ENCODE measurements at regions not wholly inside any gene's neighbourhood (a gene's known extent, or its start where the extent isn't known, plus 50 kb on each side); places are given as distances from the start of the nearest gene placed in this dataset.

GRCh38 chr5:141800617-141801016 is 77.6 kb downstream of the PCDH1 start:
- ChIA-PET CTCF (interaction anchor here (0.7 kb wide), 1 partner anchor 15 kb away, joined by 3 read pairs; no protein-coding TSS in a partner anchor), POLR2A (no interaction called here)
- Histone ChIP-seq H3K9me3 (ENCODE audit: control extremely low read depth in 1 of 5, control insufficient read depth in 4 of 5, insufficient read depth in 2 of 5, low read depth in 1 of 5, low read length in 4 of 5) (no peaks in the 10 kb centered on the region), H3K27ac (ENCODE audit: insufficient read depth in 1 of 2, low read depth in 1 of 2, low read length in 2 of 2, poor library complexity in 1 of 2, severe bottlenecking in 2 of 2) (no peak overlapping the region), H3K27me3 (replicated peaks in 2 of 5; ENCODE audit: control insufficient read depth in 4 of 5, insufficient read depth in 5 of 5, low read length in 4 of 5) (peaks cover 3 to 39% (median 16%) of the 10 kb centered on the region in 5 experiments), H3K4me1 (ENCODE audit: control extremely low read depth in 1 of 4, control insufficient read depth in 4 of 4, insufficient read depth in 4 of 4, low read length in 3 of 4) (no peaks in the 10 kb centered on the region), H3K4me3 (ENCODE audit: control insufficient read depth in 1 of 7, extremely low read depth in 1 of 7, insufficient read depth in 4 of 7, low read depth in 2 of 7, low read length in 6 of 7) (no peak overlapping the region), H3K36me3 (ENCODE audit: control insufficient read depth in 4 of 4, insufficient read depth in 4 of 4, low read length in 3 of 4) (no peaks in the 10 kb centered on the region)
- 93% methylated on average over 5 of the region's 6 CpGs for WGBS (ENCODE audit: insufficient coverage)
- DNase-seq = no peak

- Histone ChIP-seq H3K4me3 (ENCODE audit: control insufficient read depth in 1 of 7, extremely low read depth in 1 of 7, insufficient read depth in 4 of 7, low read depth in 2 of 7, low read length in 6 of 7) (no peak overlapping the region), H3K9me3 (ENCODE audit: control extremely low read depth in 1 of 5, control insufficient read depth in 4 of 5, insufficient read depth in 2 of 5, low read depth in 1 of 5, low read length in 4 of 5) (no peaks in the 10 kb centered on the region), H3K36me3 (ENCODE audit: control insufficient read depth in 4 of 4, insufficient read depth in 4 of 4, low read length in 3 of 4) (no peaks in the 10 kb centered on the region), H3K27me3 (replicated peaks in 2 of 5; ENCODE audit: control insufficient read depth in 4 of 5, insufficient read depth in 5 of 5, low read length in 4 of 5) (peaks cover 0 to 29% (median 11%) of the 10 kb centered on the region in 5 experiments), H3K4me1 (ENCODE audit: control extremely low read depth in 1 of 4, control insufficient read depth in 4 of 4, insufficient read depth in 4 of 4, low read length in 3 of 4) (no peaks in the 10 kb centered on the region), H3K27ac (ENCODE audit: insufficient read depth in 1 of 2, low read depth in 1 of 2, low read length in 2 of 2, poor library complexity in 1 of 2, severe bottlenecking in 2 of 2) (no peak overlapping the region)
- POLR2A ChIA-PET = no interaction called here
- DNase-seq = no peak
- CTCF ChIA-PET = interaction anchor here (0.6 to 0.7 kb wide), 2 partner anchors 14 to 78 kb away, joined by 3 read pairs; no protein-coding TSS in a partner anchor
- WGBS (ENCODE audit: insufficient coverage) = 100% methylated on average over 1 of the region's 7 CpGs
Observed at GRCh38 chr5:141799507-141800167, 78.6 kb downstream of the PCDH1 start.

GRCh38 chr5:141797425-141797824 is 80.8 kb downstream of the PCDH1 start:
- Histone ChIP-seq H3K9me3 (ENCODE audit: control extremely low read depth in 1 of 5, control insufficient read depth in 4 of 5, insufficient read depth in 2 of 5, low read depth in 1 of 5, low read length in 4 of 5) (no peaks in the 10 kb centered on the region), H3K27me3 (replicated peaks in 2 of 5; ENCODE audit: control insufficient read depth in 4 of 5, insufficient read depth in 5 of 5, low read length in 4 of 5) (peaks cover 0 to 7% (median under 1%) of the 10 kb centered on the region in 5 experiments), H3K27ac (ENCODE audit: insufficient read depth in 1 of 2, low read depth in 1 of 2, low read length in 2 of 2, poor library complexity in 1 of 2, severe bottlenecking in 2 of 2) (no peak overlapping the region), H3K36me3 (ENCODE audit: control insufficient read depth in 4 of 4, insufficient read depth in 4 of 4, low read length in 3 of 4) (no peaks in the 10 kb centered on the region), H3K4me1 (ENCODE audit: control extremely low read depth in 1 of 4, control insufficient read depth in 4 of 4, insufficient read depth in 4 of 4, low read length in 3 of 4) (no peaks in the 10 kb centered on the region), H3K4me3 (ENCODE audit: control insufficient read depth in 1 of 7, extremely low read depth in 1 of 7, insufficient read depth in 4 of 7, low read depth in 2 of 7, low read length in 6 of 7) (no peak overlapping the region)
- WGBS (ENCODE audit: insufficient coverage) = 60% methylated on average over 1 of the region's 1 CpG
- DNase-seq = no peak
- ChIA-PET POLR2A (no interaction called here), CTCF (no interaction called here)

GRCh38 chr5:141795421-141795820 is 82.8 kb downstream of the PCDH1 start:
- H3K4me1 ChIP-seq (ENCODE audit: control extremely low read depth in 1 of 4, control insufficient read depth in 4 of 4, insufficient read depth in 4 of 4, low read length in 3 of 4) = no peaks in the 10 kb centered on the region
- ChIA-PET CTCF (no interaction called here), POLR2A (no interaction called here)
- no peak overlapping the region for H3K4me3 ChIP-seq (ENCODE audit: control insufficient read depth in 1 of 7, extremely low read depth in 1 of 7, insufficient read depth in 4 of 7, low read depth in 2 of 7, low read length in 6 of 7)
- WGBS (ENCODE audit: insufficient coverage) = no CpG with 5 or more reads among the region's 5 CpGs
- peaks cover 0 to 2% (median 0%) of the 10 kb centered on the region in 5 experiments for H3K27me3 ChIP-seq (replicated peaks in 2 of 5; ENCODE audit: control insufficient read depth in 4 of 5, insufficient read depth in 5 of 5, low read length in 4 of 5)
- no peaks in the 10 kb centered on the region for H3K9me3 ChIP-seq (ENCODE audit: control extremely low read depth in 1 of 5, control insufficient read depth in 4 of 5, insufficient read depth in 2 of 5, low read depth in 1 of 5, low read length in 4 of 5)
- no peak overlapping the region for H3K27ac ChIP-seq (ENCODE audit: insufficient read depth in 1 of 2, low read depth in 1 of 2, low read length in 2 of 2, poor library complexity in 1 of 2, severe bottlenecking in 2 of 2)
- DNase-seq = no peak
- no peaks in the 10 kb centered on the region for H3K36me3 ChIP-seq (ENCODE audit: control insufficient read depth in 4 of 4, insufficient read depth in 4 of 4, low read length in 3 of 4)

- Histone ChIP-seq H3K36me3 (ENCODE audit: control insufficient read depth in 4 of 4, insufficient read depth in 4 of 4, low read length in 3 of 4) (no peaks in the 10 kb centered on the region), H3K4me1 (ENCODE audit: control extremely low read depth in 1 of 4, control insufficient read depth in 4 of 4, insufficient read depth in 4 of 4, low read length in 3 of 4) (no peaks in the 10 kb centered on the region), H3K27ac (ENCODE audit: insufficient read depth in 1 of 2, low read depth in 1 of 2, low read length in 2 of 2, poor library complexity in 1 of 2, severe bottlenecking in 2 of 2) (no peak overlapping the region), H3K9me3 (ENCODE audit: control extremely low read depth in 1 of 5, control insufficient read depth in 4 of 5, insufficient read depth in 2 of 5, low read depth in 1 of 5, low read length in 4 of 5) (no peaks in the 10 kb centered on the region), H3K27me3 (replicated peaks in 2 of 5; ENCODE audit: control insufficient read depth in 4 of 5, insufficient read depth in 5 of 5, low read length in 4 of 5) (peaks cover 0 to 12% (median 2%) of the 10 kb centered on the region in 5 experiments), H3K4me3 (ENCODE audit: control insufficient read depth in 1 of 7, extremely low read depth in 1 of 7, insufficient read depth in 4 of 7, low read depth in 2 of 7, low read length in 6 of 7) (no peak overlapping the region)
- ChIA-PET POLR2A (no interaction called here), CTCF (interaction anchor here (1.7 kb wide), 1 partner anchor 10 kb away, joined by 4 read pairs; no protein-coding TSS in a partner anchor)
- 74% methylated on average over 3 of the region's 4 CpGs for WGBS (ENCODE audit: insufficient coverage)
- no peak for DNase-seq
Observed at GRCh38 chr5:141793881-141794280, 84.3 kb downstream of the PCDH1 start.

- WGBS (ENCODE audit: insufficient coverage) = no CpG with 5 or more reads among the region's 3 CpGs
- DNase-seq = no peak
- no peak overlapping the region for H3K4me3 ChIP-seq (ENCODE audit: control insufficient read depth in 1 of 7, extremely low read depth in 1 of 7, insufficient read depth in 4 of 7, low read depth in 2 of 7, low read length in 6 of 7)
- H3K27ac ChIP-seq (ENCODE audit: insufficient read depth in 1 of 2, low read depth in 1 of 2, low read length in 2 of 2, poor library complexity in 1 of 2, severe bottlenecking in 2 of 2) = no peak overlapping the region
- no peaks in the 10 kb centered on the region for H3K4me1 ChIP-seq (ENCODE audit: control extremely low read depth in 1 of 4, control insufficient read depth in 4 of 4, insufficient read depth in 4 of 4, low read length in 3 of 4)
- POLR2A ChIA-PET = no interaction called here
- CTCF ChIA-PET = interaction anchor here (1.7 kb wide), 1 partner anchor 11 kb away, joined by 4 read pairs; no protein-coding TSS in a partner anchor
- no peaks in the 10 kb centered on the region for H3K36me3 ChIP-seq (ENCODE audit: control insufficient read depth in 4 of 4, insufficient read depth in 4 of 4, low read length in 3 of 4)
- H3K27me3 ChIP-seq (replicated peaks in 2 of 5; ENCODE audit: control insufficient read depth in 4 of 5, insufficient read depth in 5 of 5, low read length in 4 of 5) = peaks cover 0 to 16% (median 2%) of the 10 kb centered on the region in 5 experiments
- no peaks in the 10 kb centered on the region for H3K9me3 ChIP-seq (ENCODE audit: control extremely low read depth in 1 of 5, control insufficient read depth in 4 of 5, insufficient read depth in 2 of 5, low read depth in 1 of 5, low read length in 4 of 5)
Observed at GRCh38 chr5:141793403-141793802, 84.8 kb downstream of the PCDH1 start.

- DNase-seq = no peak
- Histone ChIP-seq H3K36me3 (ENCODE audit: control insufficient read depth in 4 of 4, insufficient read depth in 4 of 4, low read length in 3 of 4) (no peaks in the 10 kb centered on the region), H3K27ac (ENCODE audit: insufficient read depth in 1 of 2, low read depth in 1 of 2, low read length in 2 of 2, poor library complexity in 1 of 2, severe bottlenecking in 2 of 2) (no peak overlapping the region), H3K4me1 (ENCODE audit: control extremely low read depth in 1 of 4, control insufficient read depth in 4 of 4, insufficient read depth in 4 of 4, low read length in 3 of 4) (no peaks in the 10 kb centered on the region), H3K4me3 (ENCODE audit: control insufficient read depth in 1 of 7, extremely low read depth in 1 of 7, insufficient read depth in 4 of 7, low read depth in 2 of 7, low read length in 6 of 7) (no peak overlapping the region), H3K9me3 (ENCODE audit: control extremely low read depth in 1 of 5, control insufficient read depth in 4 of 5, insufficient read depth in 2 of 5, low read depth in 1 of 5, low read length in 4 of 5) (no peaks in the 10 kb centered on the region), H3K27me3 (replicated peaks in 2 of 5; ENCODE audit: control insufficient read depth in 4 of 5, insufficient read depth in 5 of 5, low read length in 4 of 5) (peaks cover 0 to 21% (median 6%) of the 10 kb centered on the region in 5 experiments)
- ChIA-PET CTCF (interaction anchor here (2.1 kb wide), 1 partner anchor 13 kb away, joined by 7 read pairs; no protein-coding TSS in a partner anchor), POLR2A (no interaction called here)
- 94% methylated on average over 3 of the region's 3 CpGs for WGBS (ENCODE audit: insufficient coverage)
Observed at GRCh38 chr5:141790630-141791029, 87.6 kb downstream of the PCDH1 start.

Data from common myeloid progenitor, CD34-positive (primary cell).